Stimulated activated naive CD8-positive, alpha-beta T cell treated with anti-CD3 and anti-CD28 coated beads, Interleukin-15, Interleukin-2, amounts not matched to agents 100 U/mL and 50 U/mL, for 24 hours (primary cell): ENCODE measurements at regions not wholly inside any gene's neighbourhood (a gene's known extent, or its start where the extent isn't known, plus 50 kb on each side); places are given as distances from the start of the nearest gene placed in this dataset.
"Not testable (repeated sequence)": the region's sequence is repeated elsewhere in the genome, so short reads cannot be mapped to it uniquely, and the experiment has no call there.

Source experiments
- ATAC-seq: fragments of 150-1000 bp; cut with Tn5 transposase; one replicate; pipeline ENCODE4 v1.10.0; 2021
- DNase-seq: peaks from one replicate; pipeline ENCODE4 v3.0.0; 2021

- no peak for DNase-seq
- no peak for ATAC-seq
Measured at GRCh38 chr7:24395512-24395911, 111.5 kb downstream of the NPY start.

GRCh38 chr7:24396387-24396786 is 112.4 kb downstream of the NPY start:
- not testable (repeated sequence) for DNase-seq, ATAC-seq

GRCh38 chr7:24401628-24402593 is 117.9 kb downstream of the NPY start:
- ATAC-seq (no peak), DNase-seq (no peak)

GRCh38 chr7:24402655-24403054 is 118.7 kb downstream of the NPY start:
- no peak for DNase-seq
- no peak for ATAC-seq

- ATAC-seq = no peak
- DNase-seq = no peak
Measured at GRCh38 chr7:24403557-24403956, 119.6 kb downstream of the NPY start.

GRCh38 chr7:24404315-24404714 is 120.3 kb downstream of the NPY start:
- ATAC-seq (no peak), DNase-seq (no peak)

GRCh38 chr7:24405002-24405401 is 121.0 kb downstream of the NPY start:
- no peak for DNase-seq
- no peak for ATAC-seq

GRCh38 chr7:24406053-24406788 is 122.2 kb downstream of the NPY start:
- ATAC-seq = no peak
- DNase-seq = no peak

GRCh38 chr7:24406789-24407299 is 122.9 kb downstream of the NPY start:
- DNase-seq (no peak), ATAC-seq (no peak)

GRCh38 chr7:24407965-24408364 is 124.0 kb downstream of the NPY start:
- ATAC-seq = no peak
- DNase-seq = no peak

- ATAC-seq (no peak), DNase-seq (no peak)
Measured at GRCh38 chr7:24408798-24409430, 124.9 kb downstream of the NPY start.

- DNase-seq (no peak), ATAC-seq (no peak)
Measured at GRCh38 chr7:24409431-24410024, 125.5 kb downstream of the NPY start.

GRCh38 chr7:24411226-24411625 is 127.2 kb downstream of the NPY start:
- DNase-seq = no peak
- no peak for ATAC-seq

GRCh38 chr7:24417526-24418120 is 133.6 kb downstream of the NPY start:
- ATAC-seq (no peak), DNase-seq (no peak)

GRCh38 chr7:24419077-24419476 is 135.1 kb downstream of the NPY start:
- ATAC-seq = no peak

GRCh38 chr7:24419511-24419910 is 135.5 kb downstream of the NPY start:
- ATAC-seq (no peak), DNase-seq (no peak)

More at GRCh38 chr7:24419077-24419476, 135.1 kb downstream of the NPY start:
- DNase-seq = no peak

GRCh38 chr7:24422441-24423010 is 138.5 kb downstream of the NPY start:
- DNase-seq = no peak
- no peak for ATAC-seq

GRCh38 chr7:24425664-24426063 is 141.7 kb downstream of the NPY start:
- DNase-seq (no peak), ATAC-seq (no peak)

- no peak for DNase-seq
- no peak for ATAC-seq
Measured at GRCh38 chr7:24427048-24427447, 143.1 kb downstream of the NPY start.

GRCh38 chr7:24428676-24429075 is 144.6 kb upstream of the PALS2 start:
- no peak for DNase-seq

GRCh38 chr7:24432677-24433076 is 140.6 kb upstream of the PALS2 start:
- ATAC-seq = no peak
- no peak for DNase-seq

More at GRCh38 chr7:24428676-24429075, 144.6 kb upstream of the PALS2 start:
- no peak for ATAC-seq
